SKM-1 (cell line): ENCODE measurements at regions not wholly inside any gene's neighbourhood (a gene's known extent, or its start where the extent isn't known, plus 50 kb on each side); places are given as distances from the start of the nearest gene placed in this dataset.
"Not testable (repeated sequence)": the region's sequence is repeated elsewhere in the genome, so short reads cannot be mapped to it uniquely, and the experiment has no call there.

Experiments
- DNase-seq: peaks from one replicate; lab custom pipeline; 2025; ENCODE audit not compliant: unreplicated experiment; lab: John Stamatoyannopoulos, UW

- DNase-seq: no peak
Observed at GRCh38 chr2:219830353-219830738, 202.9 kb downstream of the SLC4A3 start.

- DNase-seq: no peak
Observed at GRCh38 chr2:219831957-219832356, 204.5 kb downstream of the SLC4A3 start.

GRCh38 chr2:219832904-219833303 is 205.5 kb downstream of the SLC4A3 start:
- no peak for DNase-seq

- DNase-seq: no peak
Observed at GRCh38 chr2:219835493-219835892, 208.1 kb downstream of the SLC4A3 start.

DNA sequence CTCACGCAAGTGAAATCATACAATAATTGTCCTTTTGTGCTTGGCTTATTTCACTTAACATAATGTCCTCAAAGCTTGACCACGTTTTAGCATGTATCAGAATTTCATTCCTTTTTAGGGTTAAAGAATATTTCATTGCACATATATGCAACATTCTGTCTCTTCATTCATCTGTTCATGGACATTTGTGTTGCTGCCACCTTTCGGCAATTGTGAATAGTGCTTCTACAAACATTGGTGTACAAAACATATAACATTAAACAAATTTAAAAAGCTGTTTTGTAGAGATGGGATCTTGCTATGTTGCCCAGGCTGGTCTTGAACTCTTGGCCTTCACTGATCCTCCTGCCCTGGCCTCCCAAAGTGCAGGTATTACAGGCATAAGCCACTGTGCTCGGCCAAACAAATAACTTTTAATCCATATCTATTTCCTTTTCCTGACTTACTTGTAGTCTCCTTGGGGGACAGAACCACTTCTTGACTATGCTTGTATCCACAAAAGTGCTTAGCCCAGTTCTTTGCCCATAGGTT is 209.3 kb downstream of the SLC4A3 start:
- DNase-seq: no peak

GRCh38 chr2:219844401-219845091 is 217.1 kb downstream of the SLC4A3 start:
- DNase-seq: no peak

GRCh38 chr2:219848882-219849281 is 221.5 kb downstream of the SLC4A3 start:
- DNase-seq: no peak

- DNase-seq: no peak
Observed at GRCh38 chr2:219851169-219851568, 223.7 kb downstream of the SLC4A3 start.

DNA sequence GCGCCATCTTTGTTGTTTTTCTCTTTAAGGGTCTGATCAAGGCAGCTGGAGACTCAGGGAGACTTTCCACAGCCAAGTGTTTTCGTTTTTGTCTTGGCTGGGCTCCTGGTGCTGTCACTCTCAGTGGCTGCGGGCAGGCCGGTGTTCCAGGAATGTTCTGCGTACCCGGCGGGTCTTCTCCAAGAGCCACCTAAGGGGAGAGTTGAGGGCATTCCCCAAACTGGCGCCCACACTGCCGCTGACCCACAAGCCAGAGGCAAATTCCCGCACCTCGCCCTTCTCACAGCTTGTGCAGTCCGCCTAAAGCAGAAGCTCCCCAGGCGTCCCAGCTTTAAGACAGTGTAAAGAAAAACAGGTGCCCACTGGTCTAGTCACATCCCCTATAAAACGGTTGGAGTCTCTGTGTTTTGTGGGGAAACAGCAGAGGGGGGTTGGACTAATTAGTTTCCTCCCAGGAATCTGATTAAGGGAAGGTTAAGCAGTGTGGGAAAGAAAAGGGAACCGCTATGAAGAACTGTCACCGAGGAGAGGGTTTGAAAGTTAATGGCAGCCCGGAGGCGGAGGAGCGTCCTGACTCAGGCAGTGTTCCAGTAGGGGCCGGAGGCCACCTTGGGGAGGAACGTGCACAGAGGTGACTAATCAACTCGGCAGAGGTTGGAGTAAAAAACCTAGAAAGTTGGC is 224.5 kb downstream of the SLC4A3 start:
- DNase-seq: no peak

DNA sequence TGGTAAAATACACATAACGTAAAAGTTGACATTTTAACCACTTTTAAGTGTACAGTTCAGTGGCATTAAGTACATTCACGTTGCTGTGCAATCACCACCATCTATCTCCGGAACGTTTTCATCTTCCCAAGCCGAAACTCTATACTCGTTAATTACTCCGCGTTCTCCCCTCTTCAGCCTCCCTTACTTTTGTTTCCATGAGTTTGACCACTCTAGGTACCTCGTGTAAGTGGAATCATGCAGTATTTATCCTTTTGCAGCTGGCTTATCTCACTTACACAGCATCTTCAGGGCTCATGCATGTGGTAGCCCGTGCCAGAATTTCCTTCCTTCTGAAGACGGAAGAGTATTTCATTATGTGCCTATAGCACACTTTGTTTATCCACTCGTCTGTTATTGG is 225.2 kb downstream of the SLC4A3 start:
- no peak for DNase-seq

GRCh38 chr2:219856602-219857001 is 229.2 kb downstream of the SLC4A3 start:
- no peak for DNase-seq

DNA sequence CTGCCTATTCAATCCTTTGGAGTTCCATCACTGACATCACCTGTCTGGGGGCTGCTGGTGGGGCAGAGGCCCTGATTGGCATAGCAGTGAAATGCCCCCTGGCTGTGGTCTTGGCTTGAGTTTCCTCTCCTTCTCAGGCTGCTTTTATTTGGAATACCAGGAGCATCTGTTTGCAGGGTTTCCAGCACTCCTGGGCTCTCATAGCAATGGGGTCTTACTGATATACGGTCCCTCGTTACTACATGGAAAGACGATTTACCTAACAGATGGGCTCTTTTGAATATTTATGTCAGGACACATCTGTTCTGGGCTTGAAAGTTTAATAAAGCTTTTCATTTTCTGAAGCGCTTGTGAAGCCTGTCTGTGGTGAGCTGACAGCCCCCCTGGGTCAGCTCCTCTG is 230.3 kb downstream of the SLC4A3 start:
- no peak for DNase-seq

GRCh38 chr2:219861307-219861706 is 233.9 kb downstream of the SLC4A3 start:
- DNase-seq: no peak

DNA sequence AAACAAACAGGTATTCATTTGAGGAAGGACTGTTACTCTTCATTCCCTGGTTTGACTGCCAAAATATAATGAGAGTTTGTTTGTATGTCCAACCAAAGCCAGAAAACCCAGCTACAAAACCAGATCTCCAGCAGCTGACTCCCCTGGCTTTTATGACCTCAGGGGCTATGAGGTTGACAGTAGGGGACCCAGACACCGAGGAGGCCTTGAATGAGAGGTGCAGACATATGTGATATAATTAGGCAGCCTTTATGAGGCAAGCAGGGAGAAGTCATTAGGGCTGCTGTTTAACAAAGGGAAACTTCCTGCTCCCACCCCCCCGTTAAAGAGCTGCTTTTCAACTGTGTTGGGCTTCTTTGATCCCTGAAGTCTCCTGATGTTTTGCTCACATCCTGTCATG is 236.7 kb downstream of the SLC4A3 start:
- DNase-seq: no peak

DNA sequence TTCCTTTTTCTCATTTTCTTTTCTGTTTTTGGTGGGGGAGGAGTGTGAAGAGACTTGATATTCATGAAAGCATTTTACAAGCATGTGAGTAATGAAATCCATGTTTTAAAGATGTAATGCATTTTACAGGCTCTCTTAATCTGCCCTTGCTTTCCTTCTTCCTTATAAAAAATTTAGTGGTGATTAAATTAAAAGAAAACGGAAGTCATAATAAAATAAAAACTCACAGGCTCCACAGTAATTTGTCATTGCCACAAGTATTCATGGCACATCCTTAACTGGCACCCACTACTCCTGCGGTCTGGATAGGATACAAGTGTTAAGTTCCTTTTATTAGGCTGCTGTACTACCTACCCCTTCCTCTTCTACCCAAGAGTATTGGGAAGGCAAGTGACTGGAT is 241.2 kb downstream of the SLC4A3 start:
- no peak for DNase-seq

GRCh38 chr2:219870041-219870440 is 242.6 kb downstream of the SLC4A3 start:
- DNase-seq: no peak

DNA sequence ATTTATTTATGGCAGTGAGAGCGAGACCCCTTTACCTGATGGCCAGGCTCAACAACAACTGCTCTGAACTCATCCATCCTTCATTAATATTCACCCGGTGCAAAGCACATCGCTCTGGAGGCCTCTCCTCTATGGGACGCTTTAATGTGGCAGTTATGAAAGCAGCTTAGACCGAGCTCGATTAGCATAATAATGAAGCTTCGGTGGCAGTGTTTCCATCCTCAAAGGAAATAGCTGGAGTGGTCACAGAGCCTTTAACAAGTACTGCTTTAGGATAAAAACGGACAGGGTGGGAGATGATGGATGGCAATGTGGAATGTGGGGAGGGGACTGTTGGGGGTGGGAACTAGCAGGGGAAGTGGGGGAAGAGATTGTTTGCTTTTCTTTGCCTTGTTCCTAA is 243.9 kb downstream of the SLC4A3 start:
- no peak for DNase-seq

DNA sequence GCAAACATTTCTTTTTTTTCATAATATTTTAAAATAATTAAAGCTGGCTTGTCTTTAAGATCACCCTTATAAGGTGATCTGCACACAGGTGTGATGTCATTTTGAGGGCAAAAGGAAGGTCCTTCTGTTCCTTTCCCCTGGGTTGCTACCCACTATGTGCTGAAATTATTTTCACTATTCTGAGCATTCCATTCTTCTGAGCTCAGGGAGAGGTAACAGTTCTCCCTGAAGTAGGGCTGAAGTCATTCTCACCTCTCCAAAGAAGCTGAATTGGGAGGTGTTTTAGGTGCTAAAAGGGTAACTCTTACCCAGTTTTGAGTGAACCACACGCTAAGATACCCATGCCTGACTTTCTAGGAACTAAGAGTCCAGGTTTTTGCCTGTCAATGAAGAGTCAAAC is 247.6 kb downstream of the SLC4A3 start:
- no peak for DNase-seq

DNA sequence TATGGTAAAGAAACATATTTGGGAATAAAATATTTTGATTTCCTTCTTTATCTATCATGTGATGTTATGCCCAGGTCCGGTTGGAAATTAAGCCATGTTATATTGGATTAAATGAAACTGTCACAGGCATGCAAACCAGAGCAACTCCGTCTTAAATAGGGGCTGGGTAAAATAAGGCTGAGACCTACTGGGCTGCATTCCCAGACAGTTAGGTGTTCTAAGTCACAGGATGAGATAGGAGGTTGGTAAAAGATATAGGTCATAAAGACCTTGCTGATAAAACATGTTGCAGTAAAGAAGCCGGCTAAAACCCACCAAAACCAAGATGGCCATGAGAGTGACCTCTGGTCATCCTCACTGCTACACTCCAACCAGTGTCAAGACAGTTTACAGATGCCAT is 248.6 kb downstream of the SLC4A3 start:
- DNase-seq: not testable (repeated sequence)

GRCh38 chr2:219876931-219877330 is 249.5 kb downstream of the SLC4A3 start:
- no peak for DNase-seq

GRCh38 chr2:219877728-219878127 is 250.3 kb downstream of the SLC4A3 start:
- no peak for DNase-seq

- no peak for DNase-seq
Observed at GRCh38 chr2:219878516-219878915, 251.1 kb downstream of the SLC4A3 start.

- no peak for DNase-seq
Observed at GRCh38 chr2:219881851-219882250, 254.4 kb downstream of the SLC4A3 start.
